WTC11 (cell line): ENCODE measurements at regions not wholly inside any gene's neighbourhood (a gene's known extent, or its start where the extent isn't known, plus 50 kb on each side); places are given as distances from the start of the nearest gene placed in this dataset.

Experiments used
- ATAC-seq: fragments of 200-7000 bp; cut with Tn5 transposase; 2 replicates; pipeline ENCODE4 v1.10.0; 2021; ENCODE audit warnings: mild to moderate bottlenecking, moderate library complexity
- CTCF ChIA-PET: fragments of 300-600 bp; sonication (Branson Sonifier 250); formaldehyde crosslinking; loops from one replicate; lab custom pipeline; 2021; ENCODE audit warnings: antibody characterized with exemption; lab: Charles Lee
- POLR2A ChIA-PET: fragments of 350-600 bp; sonication (Branson Sonifier 250); formaldehyde crosslinking; loops from one replicate; lab custom pipeline; 2021; ENCODE audit warnings: antibody characterized with exemption; lab: Charles Lee
- DNase-seq: peaks from one replicate; pipeline ENCODE4 v3.0.0; 2021; ENCODE audit warnings: low spot score
- H3K27ac Mint-ChIP-seq: 2 replicates; pipeline ENCODE4 v1.8.0; 2021; ENCODE audit warnings: mixed read lengths
- H3K27me3 Mint-ChIP-seq: 2 replicates; pipeline ENCODE4 v1.8.0; 2021; ENCODE audit warnings: low read depth, mild to moderate bottlenecking, moderate library complexity, mixed read lengths
- H3K36me3 Mint-ChIP-seq: 2 replicates; pipeline ENCODE4 v1.8.0; 2021; ENCODE audit warnings: mixed read lengths
- H3K4me1 Mint-ChIP-seq: 2 replicates; pipeline ENCODE4 v1.8.0; 2022; ENCODE audit warnings: mixed read lengths
- H3K4me3 Mint-ChIP-seq: 2 replicates; pipeline ENCODE4 v1.8.0; 2021; ENCODE audit warnings: mild to moderate bottlenecking, moderate library complexity, mixed read lengths
- H3K9me3 Mint-ChIP-seq: 2 replicates; pipeline ENCODE4 v1.8.0; 2021; ENCODE audit warnings: mixed read lengths
- ELF4 ChIP-seq: sonication (generic); formaldehyde crosslinking; IDR thresholded peaks from 2 replicates; pipeline ENCODE4 v1.8.1; 2022; ENCODE audit warnings: low read depth, mild to moderate bottlenecking, moderate library complexity, missing genetic modification reagents
- ETV6 ChIP-seq: sonication (generic); formaldehyde crosslinking; IDR thresholded peaks from 2 replicates; pipeline ENCODE4 v1.8.1; 2022; ENCODE audit warnings: mild to moderate bottlenecking, missing genetic modification reagents
- FOXJ3 ChIP-seq: sonication (generic); formaldehyde crosslinking; IDR thresholded peaks from 2 replicates; pipeline ENCODE4 v1.9.0; 2021; ENCODE audit warnings: missing genetic modification reagents, mild to moderate bottlenecking, borderline replicate concordance
- JAZF1 ChIP-seq: fragments of 250-450 bp; sonication (Bioruptor Pico); IDR thresholded peaks from 2 replicates; pipeline ENCODE4 v1.9.0; 2021; ENCODE audit warnings: moderate library complexity, mild to moderate bottlenecking, inconsistent platforms
- KAT7 ChIP-seq: sonication (generic); formaldehyde crosslinking; IDR thresholded peaks from 2 replicates; pipeline ENCODE4 v1.8.1; 2023; ENCODE audit warnings: missing genetic modification reagents, mild to moderate bottlenecking, borderline replicate concordance
- NFE2L1 ChIP-seq: sonication (generic); formaldehyde crosslinking; IDR thresholded peaks from 2 replicates; pipeline ENCODE4 v1.8.1; 2023; ENCODE audit warnings: missing genetic modification reagents
- NFYB ChIP-seq: sonication (generic); formaldehyde crosslinking; conservative IDR thresholded peaks from 2 replicates; pipeline ENCODE4 v1.8.0; 2022; ENCODE audit warnings: low read depth, missing genetic modification reagents
- PRDM15 ChIP-seq: sonication (generic); formaldehyde crosslinking; IDR thresholded peaks from 2 replicates; pipeline ENCODE4 v1.8.0; 2022; ENCODE audit warnings: missing genetic modification reagents
- RORB ChIP-seq: fragments of 250-450 bp; sonication (Bioruptor Pico); IDR thresholded peaks from 2 replicates; pipeline ENCODE4 v1.9.0; 2021; ENCODE audit warnings: mild to moderate bottlenecking
- SOX15 ChIP-seq: fragments of 250-450 bp; sonication (Bioruptor Pico); IDR thresholded peaks from 2 replicates; pipeline ENCODE4 v1.9.0; 2021; ENCODE audit warnings: mild to moderate bottlenecking
- ZBTB21 ChIP-seq: sonication (generic); formaldehyde crosslinking; IDR thresholded peaks from 2 replicates; pipeline ENCODE4 v1.8.1; 2023; ENCODE audit warnings: mild to moderate bottlenecking, missing genetic modification reagents, borderline replicate concordance
- ZNF232 ChIP-seq: sonication (generic); formaldehyde crosslinking; IDR thresholded peaks from 2 replicates; pipeline ENCODE4 v1.8.0; 2022; ENCODE audit warnings: mild to moderate bottlenecking, missing genetic modification reagents
- ZNF396 ChIP-seq: fragments of 250-450 bp; sonication (Bioruptor Pico); IDR thresholded peaks from 2 replicates; pipeline ENCODE4 v1.8.0; 2021; ENCODE audit warnings: mild to moderate bottlenecking, moderate library complexity, borderline replicate concordance
- TF ChIP-seq, protein P1 (sequence below): sonication (generic); formaldehyde crosslinking; IDR thresholded peaks from 2 replicates; pipeline ENCODE4 v1.8.1; 2022; ENCODE audit warnings: mild to moderate bottlenecking, moderate library complexity, missing genetic modification reagents
- TF ChIP-seq, protein P2 (sequence below): sonication (generic); formaldehyde crosslinking; IDR thresholded peaks from 2 replicates; pipeline ENCODE4 v1.8.1; 2022; ENCODE audit warnings: missing genetic modification reagents, borderline replicate concordance

- POLR2A ChIA-PET = no interaction called here
- H3K4me1 Mint-ChIP-seq = no peaks in the 10 kb centered on the region
Observed at GRCh38 chr2:83595926-83596325, 863.2 kb downstream of the SUCLG1 start.

GRCh38 chr2:83595121-83595690, 863.9 kb downstream of the SUCLG1 start:
- H3K27ac Mint-ChIP-seq = no peak overlapping the region
- DNase-seq = no peak
- ChIA-PET POLR2A (no interaction called here), CTCF (no interaction called here)
- ATAC-seq = no peak
- no peaks in the 10 kb centered on the region; the same call in 1 of the 2 replicates for H3K27me3 Mint-ChIP-seq
- H3K4me1 Mint-ChIP-seq = peaks cover 2% of the 10 kb centered on the region; the same call in 1 of the 2 replicates
- peaks cover 11% of the 10 kb centered on the region for H3K9me3 Mint-ChIP-seq
- peaks cover 7% of the 10 kb centered on the region for H3K36me3 Mint-ChIP-seq
- TF ChIP-seq ZNF232 (CRISPR knock-in tag) (no peak), FOXJ3 (CRISPR knock-in tag) (no peak), RORB (CRISPR knock-in tag) (no peak), NFYB (CRISPR knock-in tag) (no peak), KAT7 (CRISPR knock-in tag) (no peak), ZBTB21 (CRISPR knock-in tag) (no peak), JAZF1 (CRISPR knock-in tag) (no peak), NFE2L1 (no peak), ZNF396 (CRISPR knock-in tag) (no peak), SOX15 (CRISPR knock-in tag) (no peak), PRDM15 (no peak)
- TF ChIP-seq, protein P1, sequence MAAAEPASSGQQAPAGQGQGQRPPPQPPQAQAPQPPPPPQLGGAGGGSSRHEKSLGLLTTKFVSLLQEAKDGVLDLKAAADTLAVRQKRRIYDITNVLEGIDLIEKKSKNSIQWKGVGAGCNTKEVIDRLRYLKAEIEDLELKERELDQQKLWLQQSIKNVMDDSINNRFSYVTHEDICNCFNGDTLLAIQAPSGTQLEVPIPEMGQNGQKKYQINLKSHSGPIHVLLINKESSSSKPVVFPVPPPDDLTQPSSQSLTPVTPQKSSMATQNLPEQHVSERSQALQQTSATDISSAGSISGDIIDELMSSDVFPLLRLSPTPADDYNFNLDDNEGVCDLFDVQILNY (CRISPR knock-in tag) = no peak
- TF ChIP-seq, protein P2, sequence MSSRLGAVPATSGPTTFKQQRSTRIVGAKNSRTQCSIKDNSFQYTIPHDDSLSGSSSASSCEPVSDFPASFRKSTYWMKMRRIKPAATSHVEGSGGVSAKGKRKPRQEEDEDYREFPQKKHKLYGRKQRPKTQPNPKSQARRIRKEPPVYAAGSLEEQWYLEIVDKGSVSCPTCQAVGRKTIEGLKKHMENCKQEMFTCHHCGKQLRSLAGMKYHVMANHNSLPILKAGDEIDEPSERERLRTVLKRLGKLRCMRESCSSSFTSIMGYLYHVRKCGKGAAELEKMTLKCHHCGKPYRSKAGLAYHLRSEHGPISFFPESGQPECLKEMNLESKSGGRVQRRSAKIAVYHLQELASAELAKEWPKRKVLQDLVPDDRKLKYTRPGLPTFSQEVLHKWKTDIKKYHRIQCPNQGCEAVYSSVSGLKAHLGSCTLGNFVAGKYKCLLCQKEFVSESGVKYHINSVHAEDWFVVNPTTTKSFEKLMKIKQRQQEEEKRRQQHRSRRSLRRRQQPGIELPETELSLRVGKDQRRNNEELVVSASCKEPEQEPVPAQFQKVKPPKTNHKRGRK (CRISPR knock-in tag) = no peak
- no peak overlapping the region for H3K4me3 Mint-ChIP-seq

More at GRCh38 chr2:83595926-83596325, 863.2 kb downstream of the SUCLG1 start:
- DNase-seq = no peak
- TF ChIP-seq ZBTB21 (CRISPR knock-in tag) (no peak), ETV6 (CRISPR knock-in tag) (no peak), ELF4 (CRISPR knock-in tag) (no peak), NFE2L1 (no peak), PRDM15 (no peak)
- Mint-ChIP-seq H3K36me3 (peaks cover 7% of the 10 kb centered on the region), H3K27me3 (no peaks in the 10 kb centered on the region; the same call in 1 of the 2 replicates), H3K27ac (no peak overlapping the region), H3K9me3 (peaks cover 18% of the 10 kb centered on the region), H3K4me3 (no peak overlapping the region)
- ATAC-seq = no peak
- CTCF ChIA-PET = interaction anchor here (0.5 kb wide), 1 partner anchor 1026 kb away, joined by 3 read pairs; no protein-coding TSS in a partner anchor
